GM18499 (cell line): ENCODE measurements at regions not wholly inside any gene's neighbourhood (a gene's known extent, or its start where the extent isn't known, plus 50 kb on each side); places are given as distances from the start of the nearest gene placed in this dataset.

Source experiments
- ATAC-seq: cut with Tn5 transposase; IDR thresholded peaks from one replicate; pipeline ENCODE4 v1.9.1; 2021; ENCODE audit warnings: moderate number of reproducible peaks; ENCODE audit not compliant: insufficient read depth, unreplicated experiment

- no peak for ATAC-seq
These were observed 92.9 kb downstream of the TXNL1 start for GRCh38 chr18:56545464-56545863.

DNA sequence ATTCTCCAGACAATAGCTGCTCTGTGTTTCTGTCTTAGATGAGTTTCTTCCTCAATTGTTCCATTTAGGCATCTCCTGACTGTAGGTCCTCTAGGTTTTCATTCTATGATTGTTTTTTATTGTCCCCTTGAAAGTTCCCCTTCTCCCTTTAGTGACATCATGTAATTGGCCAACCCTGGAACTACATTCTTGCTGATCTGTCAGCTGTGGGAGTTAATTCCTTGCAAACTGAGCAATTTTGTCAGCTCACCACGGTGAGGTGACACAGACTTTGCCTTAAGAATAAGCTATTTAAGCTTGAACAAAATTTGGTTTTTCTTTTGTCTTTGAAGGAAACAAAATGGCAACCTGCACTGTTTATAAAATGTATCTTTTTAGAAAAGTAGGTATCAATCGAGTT is 95.9 kb downstream of the TXNL1 start:
- ATAC-seq: no peak

DNA sequence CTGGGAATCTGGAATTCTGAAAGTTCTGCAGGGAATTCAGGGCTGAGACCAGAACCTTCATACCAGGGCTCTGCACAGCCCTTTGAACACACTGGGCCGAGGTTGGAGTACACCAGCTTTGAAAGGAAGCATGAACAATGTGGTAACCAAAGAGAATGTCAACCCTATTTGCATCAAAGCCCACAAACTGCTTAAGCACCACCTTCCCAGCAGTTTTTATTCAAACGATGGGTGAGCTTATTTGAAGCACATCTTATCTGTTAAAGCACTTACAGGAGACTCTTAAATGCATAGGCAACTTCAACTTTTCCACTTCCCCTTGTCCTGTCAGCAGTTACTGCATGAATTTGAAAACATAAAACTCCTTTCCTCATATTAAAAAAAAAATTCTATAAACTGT is 96.6 kb downstream of the TXNL1 start:
- no peak for ATAC-seq

DNA sequence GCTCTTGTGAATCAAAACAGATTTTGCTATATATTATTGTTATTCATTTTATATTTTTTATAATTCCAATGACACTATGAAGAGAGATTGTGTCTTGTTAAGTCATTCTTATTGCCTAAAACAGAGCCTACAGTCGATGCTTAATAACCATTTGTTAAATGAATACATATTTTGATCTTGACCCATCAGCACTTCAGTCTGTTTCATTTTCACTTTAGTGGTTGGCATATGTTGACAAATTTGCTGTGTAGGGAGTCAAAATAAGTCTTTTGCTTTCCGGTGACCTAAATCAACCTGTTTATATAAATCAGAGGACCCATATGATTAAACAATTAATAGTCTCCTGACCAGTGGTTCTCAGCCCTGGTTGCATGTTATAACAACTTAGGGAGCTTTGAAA is 97.1 kb downstream of the TXNL1 start:
- ATAC-seq: no peak

- no peak for ATAC-seq
These were observed 99.6 kb downstream of the TXNL1 start for GRCh38 chr18:56538746-56539145.

GRCh38 chr18:56532176-56532840 is 106.1 kb downstream of the TXNL1 start:
- ATAC-seq: peak; percentile 94

DNA sequence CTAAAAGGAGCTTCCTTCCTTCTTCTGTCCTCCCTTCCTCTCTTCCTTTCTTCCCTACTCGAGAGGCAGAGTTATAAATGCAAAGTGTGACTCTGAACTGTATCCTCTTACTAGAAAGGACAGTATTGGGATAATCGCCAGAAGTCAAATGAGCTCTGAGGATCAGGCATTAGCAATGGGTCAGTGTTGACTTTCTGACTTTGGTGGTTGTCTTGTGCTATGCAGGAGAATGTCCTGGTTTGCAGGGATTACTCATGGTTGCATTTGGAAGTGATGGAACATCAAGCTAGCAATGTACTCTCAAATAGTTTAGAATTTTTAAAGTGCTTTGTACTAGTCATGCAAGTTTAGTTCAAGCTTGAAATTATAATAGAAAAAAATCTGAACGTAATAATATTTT is 115.6 kb downstream of the TXNL1 start:
- ATAC-seq: no peak

DNA sequence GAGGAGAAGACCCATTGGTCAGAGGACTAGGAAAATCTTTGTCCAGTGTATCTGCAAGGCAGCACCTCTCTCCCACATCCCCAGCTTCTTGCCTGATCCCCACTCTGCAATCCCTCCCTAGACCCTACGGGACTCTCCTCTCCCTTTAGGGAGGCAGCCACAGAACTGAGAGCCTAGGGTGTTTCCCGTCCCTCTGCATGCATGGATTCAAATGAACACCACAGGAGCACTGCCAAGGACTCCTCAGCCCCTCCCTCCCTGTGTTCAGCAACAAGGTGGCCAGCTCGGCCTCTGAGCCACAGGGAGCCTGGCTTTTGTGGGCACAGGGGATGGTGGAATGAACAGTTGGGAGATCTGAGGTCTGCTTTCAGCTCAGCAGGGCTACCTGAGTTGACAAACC is 117.1 kb downstream of the TXNL1 start:
- no peak for ATAC-seq

- ATAC-seq: no peak
These were observed 120.6 kb downstream of the TXNL1 start for GRCh38 chr18:56517761-56518160.

GRCh38 chr18:56517196-56517595 is 121.2 kb downstream of the TXNL1 start:
- ATAC-seq: no peak

DNA sequence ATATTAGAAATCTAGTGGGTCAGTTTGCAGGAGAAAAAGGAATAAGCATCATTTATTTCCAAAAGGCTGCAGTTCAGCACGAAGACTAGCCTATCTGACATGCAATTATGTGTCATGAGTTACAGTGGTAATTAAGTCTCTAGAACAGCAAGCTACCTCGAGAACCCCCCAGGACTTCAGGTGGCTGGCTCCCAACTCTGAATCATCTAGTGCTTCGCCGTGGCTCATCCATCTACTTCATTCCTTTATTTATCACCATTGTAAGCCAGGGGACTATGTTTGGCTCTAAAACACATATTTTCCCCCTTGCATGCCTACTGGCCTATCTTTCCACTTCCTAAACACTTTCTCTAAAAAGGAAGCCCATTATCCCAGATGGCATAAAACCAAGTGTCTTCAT is 121.6 kb downstream of the TXNL1 start:
- no peak for ATAC-seq

DNA sequence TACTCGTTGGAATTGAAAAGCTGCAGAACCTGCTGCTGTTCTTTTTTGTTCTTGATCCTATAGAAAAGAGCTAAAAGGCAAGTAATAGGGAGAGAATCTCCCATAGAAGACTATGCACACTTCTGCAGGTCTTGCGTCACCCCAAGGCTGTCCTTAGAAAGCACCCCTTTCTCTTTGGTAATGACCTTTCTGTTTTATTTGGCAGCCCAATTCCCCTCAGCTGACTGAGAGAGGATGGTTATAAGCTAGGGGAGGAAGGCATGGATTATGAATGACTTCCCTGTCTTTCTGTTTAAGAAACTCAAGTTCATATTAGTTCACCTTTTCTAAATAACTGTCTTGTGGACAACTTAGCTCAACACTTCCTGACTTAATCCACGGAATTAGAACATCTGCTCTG is 122.9 kb downstream of the TXNL1 start:
- no peak for ATAC-seq

DNA sequence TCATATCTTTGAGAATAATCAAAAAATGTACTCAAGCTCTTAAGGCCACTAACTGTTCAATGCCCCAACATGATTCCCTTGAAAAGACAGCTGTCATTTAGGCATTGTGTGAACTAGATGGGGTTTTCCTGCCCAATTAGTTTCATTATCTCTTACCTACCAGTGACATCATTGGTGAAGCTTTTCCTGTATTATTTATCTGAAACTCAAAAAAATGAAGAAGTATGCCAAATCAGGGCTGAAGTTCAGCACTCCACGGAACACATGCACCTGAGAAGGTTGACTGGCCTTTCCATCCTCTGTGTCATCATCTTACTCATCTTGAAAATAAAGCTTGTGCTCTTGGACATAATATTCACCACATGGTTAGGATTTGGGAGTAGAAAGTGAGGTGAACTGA is 126.4 kb downstream of the TXNL1 start:
- ATAC-seq: peak; percentile 63

DNA sequence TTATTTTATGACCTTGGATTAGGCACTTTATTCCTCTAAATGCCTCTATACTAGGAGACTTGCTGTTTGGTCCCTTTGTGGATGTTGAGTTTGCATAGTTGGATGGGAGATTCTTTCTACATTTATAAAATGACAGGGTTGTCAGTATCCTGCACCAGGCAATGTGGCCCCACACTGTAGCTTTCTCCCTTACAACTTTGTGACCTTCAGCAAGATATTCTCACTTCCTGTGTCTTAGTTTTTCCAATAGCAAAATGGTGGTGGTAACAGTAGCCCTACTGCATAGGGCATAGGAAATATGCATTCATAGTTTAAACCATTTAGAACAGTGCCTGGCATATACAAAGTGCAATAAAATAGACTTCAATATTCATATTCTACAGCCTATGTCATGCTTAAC is 128.3 kb downstream of the TXNL1 start:
- no peak for ATAC-seq

DNA sequence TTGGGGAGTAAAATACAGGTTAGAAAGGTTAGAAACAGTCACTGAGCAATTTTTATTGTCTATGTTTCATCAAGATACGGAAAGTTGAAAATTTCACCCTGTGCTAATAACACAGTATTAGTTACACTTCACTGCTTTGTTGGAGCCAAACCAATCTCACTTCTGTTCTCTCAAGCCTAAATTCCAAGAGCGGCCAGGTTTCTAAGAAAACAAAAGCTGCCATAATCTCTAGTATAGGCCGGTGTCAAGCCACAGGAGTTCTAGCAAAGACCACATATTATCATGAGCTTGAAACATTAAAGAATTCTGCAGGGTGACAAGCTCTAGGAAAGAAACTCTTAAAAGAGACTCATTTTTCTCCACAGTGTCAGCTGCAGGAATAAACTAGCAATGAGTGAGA is 128.7 kb downstream of the TXNL1 start:
- ATAC-seq: no peak

DNA sequence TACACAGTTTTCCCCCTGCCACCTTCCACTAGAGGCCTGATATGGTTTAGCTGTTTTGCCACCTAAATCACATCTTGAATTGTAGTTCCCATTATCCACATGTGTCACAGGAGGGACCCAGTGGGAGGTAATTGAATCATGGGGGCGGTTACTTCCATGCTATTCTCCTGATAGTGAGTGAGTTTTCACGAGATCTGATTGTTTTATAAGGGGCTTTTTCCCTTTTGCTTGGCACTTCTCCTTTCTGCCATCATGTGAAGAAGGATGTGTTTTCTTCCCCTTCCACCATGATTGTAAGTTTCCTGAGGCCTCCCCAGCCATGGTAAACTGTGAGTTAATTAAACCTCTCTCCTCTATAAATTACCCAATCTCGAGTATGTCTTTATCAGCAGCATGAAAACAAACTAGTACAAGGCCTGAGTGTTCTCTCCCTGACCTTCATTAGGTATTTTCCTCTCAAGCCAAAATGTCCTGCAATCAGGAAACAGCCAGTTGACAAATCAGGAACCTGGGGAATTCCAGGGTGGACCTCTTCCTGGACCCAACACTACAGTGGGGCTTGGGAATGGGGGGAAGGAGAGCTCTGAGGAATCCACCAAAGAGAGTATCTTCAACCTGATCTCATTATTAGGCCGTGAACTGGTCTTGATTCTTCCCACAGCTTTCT is 129.9 kb downstream of the TXNL1 start:
- ATAC-seq: no peak

- ATAC-seq: no peak
These were observed 132.4 kb downstream of the TXNL1 start for GRCh38 chr18:56505971-56506370.

GRCh38 chr18:56505293-56505692 is 133.1 kb downstream of the TXNL1 start:
- no peak for ATAC-seq

DNA sequence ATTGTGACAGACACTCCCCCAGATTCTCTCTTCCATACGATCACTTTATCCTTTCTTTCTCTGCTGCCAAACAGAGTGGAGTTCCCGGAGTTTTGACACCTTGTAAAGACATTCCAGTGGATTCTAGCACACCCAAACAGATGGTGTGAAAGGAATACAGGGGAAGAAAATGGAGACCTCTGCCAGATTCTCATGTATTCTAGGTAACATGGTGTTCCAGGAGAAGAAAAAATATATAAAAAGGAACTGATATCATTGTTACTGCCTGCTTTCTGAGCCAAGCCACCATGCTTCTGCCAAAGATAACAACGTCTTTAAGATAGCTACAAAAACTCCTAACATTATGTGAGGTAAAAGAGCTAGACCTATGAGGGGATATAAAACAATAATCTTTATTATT is 136.5 kb downstream of the TXNL1 start:
- ATAC-seq: no peak

- no peak for ATAC-seq
These were observed 142.5 kb downstream of the TXNL1 start for GRCh38 chr18:56495884-56496283.

DNA sequence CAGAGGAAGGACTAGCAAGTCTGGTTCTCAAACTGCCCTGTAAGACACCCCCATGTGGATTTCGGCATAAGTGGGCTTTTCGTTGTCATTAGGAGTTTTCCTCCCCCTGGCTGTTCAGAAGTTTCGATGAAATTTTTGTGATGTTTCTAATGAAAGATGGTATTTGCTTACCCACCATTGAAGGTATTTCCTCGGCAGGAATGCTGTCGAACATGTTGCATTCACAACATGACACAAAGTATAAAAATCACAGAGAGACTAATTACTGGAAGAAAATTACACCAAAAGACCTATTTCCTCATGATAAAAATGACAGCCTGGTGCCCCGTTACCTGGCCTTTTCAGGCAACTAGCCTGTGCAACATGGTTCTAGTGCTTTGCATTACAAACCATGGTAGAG is 144.9 kb downstream of the TXNL1 start:
- ATAC-seq: no peak

- no peak for ATAC-seq
These were observed 146.3 kb downstream of the TXNL1 start for GRCh38 chr18:56492136-56492535.
